Endodermal cell (in vitro differentiated cells): ENCODE measurements at regions not wholly inside any gene's neighbourhood (a gene's known extent, or its start where the extent isn't known, plus 50 kb on each side); places are given as distances from the start of the nearest gene placed in this dataset.

Source experiments
- DNase-seq: peaks from one replicate; pipeline ENCODE4 v3.0.0-alpha.2; 2017
- H3K27ac ChIP-seq: 2 replicates; pipeline ENCODE4 v1.5.1; 2013; ENCODE audit warnings: mild to moderate bottlenecking, low read depth, low read length, moderate library complexity
- H3K27me3 ChIP-seq: 2 replicates; pipeline ENCODE4 v1.6.1; 2013; ENCODE audit warnings: mild to moderate bottlenecking, low read length, moderate library complexity; ENCODE audit not compliant: insufficient read depth, control insufficient read depth, poor library complexity, severe bottlenecking
- H3K36me3 ChIP-seq: 2 replicates; pipeline ENCODE4 v1.7.0; 2013; ENCODE audit warnings: mild to moderate bottlenecking, low read length, moderate library complexity; ENCODE audit not compliant: control insufficient read depth, insufficient read depth
- H3K4me1 ChIP-seq: one replicate; pipeline ENCODE4 v1.7.0; 2013; ENCODE audit warnings: low read length; ENCODE audit not compliant: control insufficient read depth, insufficient read depth
- H3K4me3 ChIP-seq: 2 replicates; pipeline ENCODE4 v1.5.1; 2013; ENCODE audit warnings: mild to moderate bottlenecking, low read length, moderate library complexity
- H3K9ac ChIP-seq: 2 replicates; pipeline ENCODE4 v1.6.1; 2013; ENCODE audit warnings: mild to moderate bottlenecking, low read length, moderate library complexity; ENCODE audit not compliant: poor library complexity, severe bottlenecking; ENCODE audit errors: extremely low read depth
- H3K9me3 ChIP-seq: 2 replicates; pipeline ENCODE4 v1.6.1; 2013; ENCODE audit warnings: mild to moderate bottlenecking, low read length, moderate library complexity; ENCODE audit not compliant: control insufficient read depth
- H3K27ac Mint-ChIP-seq: 2 replicates; pipeline ENCODE4 v1.8.0; 2020; ENCODE audit warnings: mixed read lengths
- H3K27me3 Mint-ChIP-seq: 2 replicates; pipeline ENCODE4 v1.8.0; 2021; ENCODE audit warnings: mild to moderate bottlenecking, mixed read lengths; ENCODE audit not compliant: insufficient read depth
- H3K36me3 Mint-ChIP-seq: 2 replicates; pipeline ENCODE4 v1.8.0; 2020; ENCODE audit warnings: low read depth, mixed read lengths
- H3K4me1 Mint-ChIP-seq: 2 replicates; pipeline ENCODE4 v1.8.0; 2020; ENCODE audit warnings: mixed read lengths
- H3K4me3 Mint-ChIP-seq: 2 replicates; pipeline ENCODE4 v1.8.0; 2020; ENCODE audit warnings: mild to moderate bottlenecking, moderate library complexity, mixed read lengths
- H3K9me3 Mint-ChIP-seq: 2 replicates; pipeline ENCODE4 v1.8.0; 2020; ENCODE audit warnings: mild to moderate bottlenecking, mixed read lengths
- WGBS, 2 experiments: methylation state at CpG; one replicate each; pipeline versions ENCODE4 v1.1.5 to v1.1.7; 2013; ENCODE audit warnings: missing lambda C conversion rate in 2 of 2, mixed read lengths in 1 of 2; ENCODE audit not compliant: insufficient coverage in 1 of 2, insufficient read length in 1 of 2; 5-methylcytosine and 5-hydroxymethylcytosine counted together
- TF ChIP-seq, protein P1 (sequence below): fragments of 200-600 bp; sonication (generic); conservative IDR thresholded peaks from 2 replicates; pipeline ENCODE4 v1.5.0; 2021; ENCODE audit warnings: antibody characterized with exemption, mild to moderate bottlenecking

DNA sequence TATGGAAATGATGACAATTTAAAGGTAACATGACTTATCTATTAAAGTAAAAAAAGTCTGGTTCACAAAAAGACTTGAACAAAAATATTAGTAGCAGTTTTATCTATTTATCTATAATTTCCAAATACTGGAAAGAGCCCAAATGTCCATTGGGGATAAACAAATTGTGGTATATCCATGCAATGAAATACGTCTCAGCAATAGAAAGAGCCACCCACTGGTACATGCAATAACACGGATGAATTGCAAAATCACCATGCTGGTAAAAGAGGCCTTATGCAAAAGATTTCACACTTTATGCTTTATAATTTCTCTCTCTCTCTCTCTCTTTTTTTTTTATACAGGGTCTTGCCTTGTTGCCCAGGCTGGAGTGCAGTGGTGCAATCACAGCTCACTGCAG, 91.4 kb upstream of the ASAP2 start:
- no peaks in the 10 kb centered on the region for H3K27me3 Mint-ChIP-seq
- Histone ChIP-seq H3K4me3 (no peak overlapping the region), H3K9me3 (no peaks in the 10 kb centered on the region), H3K36me3 (no peaks in the 10 kb centered on the region), H3K27ac (no peak overlapping the region), H3K27me3 (no peaks in the 10 kb centered on the region), H3K9ac (no peak overlapping the region), H3K4me1 (no peaks in the 10 kb centered on the region)
- no peaks in the 10 kb centered on the region for H3K36me3 Mint-ChIP-seq
- TF ChIP-seq, protein P1, sequence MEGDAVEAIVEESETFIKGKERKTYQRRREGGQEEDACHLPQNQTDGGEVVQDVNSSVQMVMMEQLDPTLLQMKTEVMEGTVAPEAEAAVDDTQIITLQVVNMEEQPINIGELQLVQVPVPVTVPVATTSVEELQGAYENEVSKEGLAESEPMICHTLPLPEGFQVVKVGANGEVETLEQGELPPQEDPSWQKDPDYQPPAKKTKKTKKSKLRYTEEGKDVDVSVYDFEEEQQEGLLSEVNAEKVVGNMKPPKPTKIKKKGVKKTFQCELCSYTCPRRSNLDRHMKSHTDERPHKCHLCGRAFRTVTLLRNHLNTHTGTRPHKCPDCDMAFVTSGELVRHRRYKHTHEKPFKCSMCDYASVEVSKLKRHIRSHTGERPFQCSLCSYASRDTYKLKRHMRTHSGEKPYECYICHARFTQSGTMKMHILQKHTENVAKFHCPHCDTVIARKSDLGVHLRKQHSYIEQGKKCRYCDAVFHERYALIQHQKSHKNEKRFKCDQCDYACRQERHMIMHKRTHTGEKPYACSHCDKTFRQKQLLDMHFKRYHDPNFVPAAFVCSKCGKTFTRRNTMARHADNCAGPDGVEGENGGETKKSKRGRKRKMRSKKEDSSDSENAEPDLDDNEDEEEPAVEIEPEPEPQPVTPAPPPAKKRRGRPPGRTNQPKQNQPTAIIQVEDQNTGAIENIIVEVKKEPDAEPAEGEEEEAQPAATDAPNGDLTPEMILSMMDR = no peak
- no peak overlapping the region for H3K4me3 Mint-ChIP-seq
- no peaks in the 10 kb centered on the region for H3K9me3 Mint-ChIP-seq
- DNase-seq = no peak
- H3K4me1 Mint-ChIP-seq = peaks cover 9% of the 10 kb centered on the region
- 98 to 100% methylated on average over 2 of the region's 2 CpGs for WGBS, 2 experiments
- H3K27ac Mint-ChIP-seq = no peak overlapping the region

- H3K36me3 Mint-ChIP-seq = no peaks in the 10 kb centered on the region
- Histone ChIP-seq H3K9ac (no peak overlapping the region), H3K4me3 (no peak overlapping the region), H3K4me1 (no peaks in the 10 kb centered on the region), H3K36me3 (no peaks in the 10 kb centered on the region), H3K27me3 (no peaks in the 10 kb centered on the region), H3K27ac (no peak overlapping the region), H3K9me3 (no peaks in the 10 kb centered on the region)
- no peak overlapping the region for H3K4me3 Mint-ChIP-seq
- WGBS, 2 experiments = 86 to 93% methylated on average over 3 of the region's 3 CpGs
- no peak for DNase-seq
- no peaks in the 10 kb centered on the region for H3K9me3 Mint-ChIP-seq
- H3K4me1 Mint-ChIP-seq = peaks cover 9% of the 10 kb centered on the region
- no peak overlapping the region for H3K27ac Mint-ChIP-seq
- TF ChIP-seq, protein P1 = no peak
- H3K27me3 Mint-ChIP-seq = no peaks in the 10 kb centered on the region
Observed at GRCh38 chr2:9114458-9114857, 92.2 kb upstream of the ASAP2 start.

DNA sequence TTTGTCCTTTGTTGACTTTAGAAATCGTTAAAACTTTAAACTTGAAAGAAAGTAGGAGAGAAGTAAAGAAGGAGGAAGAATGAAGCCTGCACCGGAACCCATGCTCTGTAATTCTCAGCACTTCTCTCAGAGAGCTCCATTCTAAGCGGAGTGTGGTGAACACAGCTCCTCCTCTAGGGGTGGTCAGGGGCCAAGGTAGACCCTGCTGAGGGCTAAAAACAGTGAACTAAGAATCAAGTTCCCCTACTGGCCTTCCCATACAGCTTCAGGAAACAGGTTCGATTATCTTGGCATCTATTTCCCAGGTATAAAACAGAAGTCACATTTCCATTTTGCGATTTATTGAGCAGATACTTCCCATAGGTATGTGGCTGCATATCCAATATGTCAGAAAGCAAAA, 92.7 kb upstream of the ASAP2 start:
- TF ChIP-seq, protein P1 = peak; percentile 64
- DNase-seq = no peak
- WGBS, 2 experiments = 73 to 79% methylated on average over 5 of the region's 5 CpGs
- Histone ChIP-seq H3K9ac (no peak overlapping the region), H3K9me3 (no peaks in the 10 kb centered on the region), H3K27ac (no peak overlapping the region), H3K36me3 (no peaks in the 10 kb centered on the region), H3K4me3 (no peak overlapping the region), H3K4me1 (no peaks in the 10 kb centered on the region), H3K27me3 (no peaks in the 10 kb centered on the region)
- H3K4me3 Mint-ChIP-seq = no peak overlapping the region
- peaks cover 9% of the 10 kb centered on the region for H3K4me1 Mint-ChIP-seq
- no peaks in the 10 kb centered on the region for H3K36me3 Mint-ChIP-seq
- H3K27ac Mint-ChIP-seq = no peak overlapping the region
- H3K9me3 Mint-ChIP-seq = no peaks in the 10 kb centered on the region
- H3K27me3 Mint-ChIP-seq = no peaks in the 10 kb centered on the region
